Activated CD4-positive, alpha-beta T cell treated with anti-CD3 and anti-CD28 coated beads, Interleukin-2, amount 10 ng/mL, durations not matched to agents 7 days and 5 days (primary cell): ENCODE measurements at regions not wholly inside any gene's neighbourhood (a gene's known extent, or its start where the extent isn't known, plus 50 kb on each side); places are given as distances from the start of the nearest gene placed in this dataset.
"Not testable (repeated sequence)": the region's sequence is repeated elsewhere in the genome, so short reads cannot be mapped to it uniquely, and the experiment has no call there.

ENCODE experiments used
- CTCF ChIA-PET: fragments of 350-600 bp; sonication (Branson Sonifier 250); formaldehyde crosslinking; loops from one replicate; lab custom pipeline; 2021; ENCODE audit warnings: antibody characterized with exemption; lab: Charles Lee
- POLR2A ChIA-PET: fragments of 350-600 bp; sonication (Branson Sonifier 250); formaldehyde crosslinking; loops from one replicate; lab custom pipeline; 2021; ENCODE audit warnings: antibody characterized with exemption; lab: Charles Lee
- DNase-seq: peaks from one replicate; pipeline ENCODE4 v3.0.0-alpha.2; 2020
- H3K27ac Mint-ChIP-seq: one replicate; pipeline ENCODE4 v1.8.0; 2021; ENCODE audit warnings: mild to moderate bottlenecking, moderate library complexity, mixed read lengths
- H3K27me3 Mint-ChIP-seq: one replicate; pipeline ENCODE4 v1.8.0; 2021; ENCODE audit warnings: mixed read lengths
- H3K36me3 Mint-ChIP-seq: one replicate; pipeline ENCODE4 v1.8.0; 2021; ENCODE audit warnings: low read depth, mixed read lengths
- H3K4me1 Mint-ChIP-seq: one replicate; pipeline ENCODE4 v1.8.0; 2021; ENCODE audit warnings: mixed read lengths
- H3K4me3 Mint-ChIP-seq: one replicate; pipeline ENCODE4 v1.8.0; 2021; ENCODE audit warnings: mild to moderate bottlenecking, moderate library complexity, mixed read lengths
- H3K9me3 Mint-ChIP-seq: one replicate; pipeline ENCODE4 v1.8.0; 2021; ENCODE audit warnings: mixed read lengths

DNA sequence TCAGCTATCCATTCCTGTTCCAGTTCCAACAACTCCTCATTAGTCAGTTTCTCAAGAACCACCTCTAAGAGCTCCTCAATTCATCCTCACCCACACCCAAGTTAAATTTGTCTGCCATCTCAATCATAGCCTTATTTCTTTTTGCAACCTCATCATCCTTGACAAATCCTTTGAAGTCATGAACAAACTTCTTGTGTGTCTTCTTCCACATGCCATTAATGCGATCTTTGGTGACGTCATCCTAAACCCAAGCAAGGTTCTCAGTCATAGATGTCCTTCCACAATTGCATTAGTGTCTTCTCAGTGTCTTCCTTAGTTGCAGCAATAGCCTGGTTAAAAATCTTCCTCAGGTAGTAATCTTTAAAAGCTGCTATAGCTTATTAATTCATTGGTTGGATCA is 71.2 kb upstream of the FSIP2 start:
- no peaks in the 10 kb centered on the region for H3K4me1 Mint-ChIP-seq
- no peaks in the 10 kb centered on the region for H3K36me3 Mint-ChIP-seq
- no peak overlapping the region for H3K27ac Mint-ChIP-seq
- no peak overlapping the region for H3K4me3 Mint-ChIP-seq
- no peaks in the 10 kb centered on the region for H3K27me3 Mint-ChIP-seq
- POLR2A ChIA-PET: no interaction called here
- CTCF ChIA-PET: interaction anchor here (0.6 kb wide), 1 partner anchor 463 kb away, joined by 3 read pairs; no protein-coding TSS in a partner anchor
- no peaks in the 10 kb centered on the region for H3K9me3 Mint-ChIP-seq
- DNase-seq: no peak

DNA sequence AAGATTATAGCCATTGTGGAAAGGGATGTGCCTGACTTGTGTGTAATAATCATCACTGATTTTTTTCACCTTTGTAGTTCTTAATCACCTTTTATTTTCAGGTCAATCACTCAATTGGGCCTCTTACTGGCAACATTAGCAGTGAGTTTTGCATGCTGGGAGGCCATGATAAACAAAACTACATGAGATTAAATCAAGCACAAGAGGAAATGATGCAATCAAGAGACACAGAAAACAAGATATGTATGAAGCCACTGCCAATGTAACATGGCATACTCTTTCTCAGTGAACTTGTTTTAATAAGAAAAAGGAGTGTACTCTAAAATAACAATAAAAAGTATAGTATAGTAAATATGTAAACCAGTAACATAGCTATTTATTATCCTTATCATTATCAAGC is 69.9 kb upstream of the FSIP2 start:
- H3K27me3 Mint-ChIP-seq: no peaks in the 10 kb centered on the region
- H3K36me3 Mint-ChIP-seq: no peaks in the 10 kb centered on the region
- CTCF ChIA-PET: no interaction called here
- POLR2A ChIA-PET: no interaction called here
- H3K27ac Mint-ChIP-seq: no peak overlapping the region
- no peaks in the 10 kb centered on the region for H3K4me1 Mint-ChIP-seq
- no peaks in the 10 kb centered on the region for H3K9me3 Mint-ChIP-seq
- no peak overlapping the region for H3K4me3 Mint-ChIP-seq
- DNase-seq: no peak

DNA sequence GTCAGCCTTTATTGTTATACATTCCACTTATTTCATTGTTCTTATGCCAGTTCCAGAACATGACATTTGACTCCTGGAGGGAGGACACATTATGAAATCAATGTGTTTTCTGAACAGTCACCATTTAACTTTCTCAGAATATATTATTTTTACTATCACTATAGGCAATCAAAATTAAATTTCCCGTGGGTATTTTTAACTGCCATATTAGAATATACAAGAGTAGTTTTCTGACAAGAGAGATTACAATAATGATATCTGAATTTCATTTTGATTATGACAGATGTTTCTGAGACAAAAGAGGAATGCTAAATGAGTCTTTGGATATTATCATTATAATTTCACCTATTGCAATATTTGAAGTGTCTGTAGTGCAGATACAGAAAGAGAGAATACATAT is 64.4 kb upstream of the FSIP2 start:
- ChIA-PET CTCF (no interaction called here), POLR2A (no interaction called here)
- Mint-ChIP-seq H3K36me3 (no peaks in the 10 kb centered on the region), H3K4me3 (no peak overlapping the region), H3K9me3 (no peaks in the 10 kb centered on the region), H3K4me1 (no peaks in the 10 kb centered on the region), H3K27ac (no peak overlapping the region), H3K27me3 (no peaks in the 10 kb centered on the region)
- DNase-seq: no peak

DNA sequence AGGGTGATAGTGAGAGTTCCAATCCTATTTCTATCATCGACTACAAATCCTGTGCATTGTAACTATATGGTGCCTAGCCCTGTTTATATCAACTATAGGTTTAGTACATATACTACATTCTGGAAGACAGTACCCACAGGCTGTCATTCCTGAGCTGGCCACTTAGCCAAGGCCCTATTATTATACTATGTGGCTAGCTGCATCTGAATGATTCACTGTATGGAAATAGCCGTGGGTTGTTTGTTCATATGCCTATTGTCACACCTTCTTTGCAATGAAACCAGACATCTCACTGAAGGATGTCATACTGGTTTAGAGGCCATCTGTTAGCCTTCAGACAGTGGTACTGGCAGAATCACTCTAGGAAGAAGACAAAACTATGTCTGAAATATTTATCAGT is 62.3 kb upstream of the FSIP2 start:
- no peaks in the 10 kb centered on the region for H3K9me3 Mint-ChIP-seq
- no peak overlapping the region for H3K27ac Mint-ChIP-seq
- H3K27me3 Mint-ChIP-seq: no peaks in the 10 kb centered on the region
- H3K4me3 Mint-ChIP-seq: no peak overlapping the region
- ChIA-PET CTCF (no interaction called here), POLR2A (no interaction called here)
- H3K36me3 Mint-ChIP-seq: no peaks in the 10 kb centered on the region
- no peaks in the 10 kb centered on the region for H3K4me1 Mint-ChIP-seq
- no peak for DNase-seq

DNA sequence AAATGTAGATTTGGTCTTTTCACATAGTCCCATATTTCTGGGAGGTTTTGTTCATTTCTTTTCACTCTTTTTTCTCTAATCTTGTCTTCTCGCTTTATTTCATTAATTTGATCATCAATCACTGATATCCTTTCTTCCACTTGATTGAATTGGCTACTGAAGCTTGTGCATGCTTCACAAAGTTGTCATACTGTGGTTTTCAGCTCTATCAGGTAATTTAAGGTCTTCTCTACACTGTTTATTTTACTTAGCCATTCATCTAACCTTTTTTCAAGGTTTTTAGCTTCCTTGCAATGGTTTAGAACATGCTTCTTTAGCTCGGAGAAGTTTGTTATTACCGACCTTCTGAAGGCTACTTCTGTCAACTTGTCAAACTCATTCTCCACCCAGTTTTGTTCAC is 51.6 kb upstream of the FSIP2 start:
- H3K27me3 Mint-ChIP-seq: not testable (repeated sequence)

DNA sequence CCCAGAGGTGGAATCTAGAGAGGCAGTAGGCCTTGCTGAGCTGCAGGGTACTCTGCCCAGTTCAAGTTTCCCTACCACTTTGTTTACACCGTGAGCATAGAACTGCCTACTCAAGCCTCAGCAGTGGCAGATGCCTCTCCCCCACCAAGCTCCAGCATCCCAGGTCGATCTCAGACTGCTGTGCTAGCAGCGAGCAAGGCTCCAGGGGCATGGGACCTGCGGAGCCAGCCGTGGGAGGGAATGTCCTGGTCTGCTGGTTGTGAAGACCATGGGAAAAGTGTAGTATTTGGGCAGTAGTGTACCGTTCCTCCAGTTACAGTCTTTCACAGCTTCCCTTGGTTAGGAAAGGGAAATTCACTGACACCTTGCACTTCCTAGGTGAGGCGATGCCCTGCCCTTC is 50.6 kb upstream of the FSIP2 start:
- ChIA-PET CTCF (no interaction called here), POLR2A (no interaction called here)
- Mint-ChIP-seq H3K4me3 (no peak overlapping the region), H3K9me3 (no peaks in the 10 kb centered on the region), H3K27ac (no peak overlapping the region), H3K27me3 (no peaks in the 10 kb centered on the region), H3K36me3 (no peaks in the 10 kb centered on the region), H3K4me1 (no peaks in the 10 kb centered on the region)
- no peak for DNase-seq

More for the DNA sequence above, 51.6 kb upstream of the FSIP2 start:
- CTCF ChIA-PET, H3K4me1 Mint-ChIP-seq, H3K9me3 Mint-ChIP-seq, H3K36me3 Mint-ChIP-seq, H3K27ac Mint-ChIP-seq, POLR2A ChIA-PET, H3K4me3 Mint-ChIP-seq, DNase-seq: not testable (repeated sequence)
